GM18870 (cell line): ENCODE measurements at regions not wholly inside any gene's neighbourhood (a gene's known extent, or its start where the extent isn't known, plus 50 kb on each side); places are given as distances from the start of the nearest gene placed in this dataset.
"Not testable (repeated sequence)": the region's sequence is repeated elsewhere in the genome, so short reads cannot be mapped to it uniquely, and the experiment has no call there.

Experiments used
- ATAC-seq: cut with Tn5 transposase; IDR thresholded peaks from one replicate; pipeline ENCODE4 v1.9.1; 2021; ENCODE audit warnings: moderate library complexity; ENCODE audit not compliant: unreplicated experiment

GRCh38 chr2:59398081-59398480 is 1155.4 kb downstream of the BCL11A start:
- ATAC-seq: no peak

- no peak for ATAC-seq
These were observed 1154.0 kb upstream of the FANCL start for GRCh38 chr2:59395119-59395518.

- no peak for ATAC-seq
These were observed 1150.8 kb upstream of the FANCL start for GRCh38 chr2:59391896-59392295.

GRCh38 chr2:59390581-59390980 is 1149.5 kb upstream of the FANCL start:
- no peak for ATAC-seq

- ATAC-seq: no peak
These were observed 1148.1 kb upstream of the FANCL start for GRCh38 chr2:59389240-59389639.

GRCh38 chr2:59385971-59386370 is 1144.8 kb upstream of the FANCL start:
- ATAC-seq: no peak

- ATAC-seq: no peak
These were observed 1142.3 kb upstream of the FANCL start for GRCh38 chr2:59383473-59383872.

GRCh38 chr2:59378127-59378526 is 1137.0 kb upstream of the FANCL start:
- ATAC-seq: no peak

- ATAC-seq: no peak
These were observed 1125.2 kb upstream of the FANCL start for GRCh38 chr2:59366288-59366687.

- ATAC-seq: no peak
These were observed 1113.4 kb upstream of the FANCL start for GRCh38 chr2:59354498-59354897.

GRCh38 chr2:59353306-59353921 is 1112.3 kb upstream of the FANCL start:
- ATAC-seq: no peak

- ATAC-seq: no peak
These were observed 1101.0 kb upstream of the FANCL start for GRCh38 chr2:59342166-59342565.

GRCh38 chr2:59339837-59340207 is 1098.7 kb upstream of the FANCL start:
- ATAC-seq: no peak

- ATAC-seq: no peak
These were observed 1098.2 kb upstream of the FANCL start for GRCh38 chr2:59339121-59339836.

- no peak for ATAC-seq
These were observed 1091.9 kb upstream of the FANCL start for GRCh38 chr2:59333007-59333406.

GRCh38 chr2:59326581-59327365 is 1085.6 kb upstream of the FANCL start:
- not testable (repeated sequence) for ATAC-seq

- ATAC-seq: no peak
These were observed 1081.7 kb upstream of the FANCL start for GRCh38 chr2:59322870-59323269.

GRCh38 chr2:59322005-59322404 is 1080.9 kb upstream of the FANCL start:
- no peak for ATAC-seq

- ATAC-seq: no peak
These were observed 1073.1 kb upstream of the FANCL start for GRCh38 chr2:59314031-59314766.

- no peak for ATAC-seq
These were observed 1072.1 kb upstream of the FANCL start for GRCh38 chr2:59312967-59313940.
